GM18858 (cell line): ENCODE measurements at regions not wholly inside any gene's neighbourhood (a gene's known extent, or its start where the extent isn't known, plus 50 kb on each side); places are given as distances from the start of the nearest gene placed in this dataset.

Experiments used
- ATAC-seq: cut with Tn5 transposase; IDR thresholded peaks from one replicate; pipeline ENCODE4 v1.9.1; 2021; ENCODE audit not compliant: unreplicated experiment

DNA sequence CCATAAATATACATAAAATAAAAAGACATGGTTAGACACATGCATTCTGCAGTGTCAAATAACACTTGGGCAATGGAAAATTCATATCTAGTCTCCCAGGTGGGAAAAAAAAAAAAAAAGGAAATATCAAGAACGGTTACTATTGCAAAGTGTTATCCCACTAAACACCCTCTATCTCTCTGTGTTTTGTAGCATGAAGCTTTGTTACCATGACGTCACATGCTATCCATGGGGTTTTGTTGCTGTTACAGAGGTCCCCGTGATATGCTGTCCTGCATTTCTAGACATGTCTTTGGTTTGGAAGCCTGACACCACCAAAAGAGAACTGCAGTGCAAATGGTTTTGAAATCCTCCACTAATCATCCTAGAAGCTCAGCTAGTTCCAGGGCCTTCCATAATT, 50.7 kb upstream of the TLR3 start:
- no peak for ATAC-seq

- ATAC-seq, result no peak
Observed at GRCh38 chr4:186018784-186019183, 50.2 kb upstream of the TLR3 start.
